PC-9 (cell line): ENCODE measurements at regions not wholly inside any gene's neighbourhood (a gene's known extent, or its start where the extent isn't known, plus 50 kb on each side); places are given as distances from the start of the nearest gene placed in this dataset.
"Not testable (repeated sequence)": the region's sequence is repeated elsewhere in the genome, so short reads cannot be mapped to it uniquely, and the experiment has no call there.

Experiments
- BruUV-seq: library from RNA; stranded (reverse); fragments of 400-500 nt; replicated peaks from 2 replicates; lab custom pipeline; 2021; lab: Mats Ljungman, UMichigan
- CTCF ChIA-PET: fragments of 300-600 bp; sonication (Branson Sonifier 250); formaldehyde crosslinking; loops from one replicate; lab custom pipeline; 2022; ENCODE audit warnings: antibody characterized with exemption; lab: Charles Lee
- POLR2A ChIA-PET: fragments of 300-600 bp; sonication (Branson Sonifier 250); formaldehyde crosslinking; loops from one replicate; lab custom pipeline; 2022; ENCODE audit warnings: antibody characterized with exemption; ENCODE audit not compliant: unreplicated experiment; lab: Charles Lee
- DNase-seq, 2 experiments: peaks; one replicate each; pipeline versions ENCODE4 v3.0.0 to v3.0.0-alpha.2; 2015 to 2022; ENCODE audit warnings: mixed read lengths in 1 of 2
- H2AFZ ChIP-seq: fragments of 200-600 bp; sonication (generic); 2 replicates; pipeline ENCODE4 v1.8.1; 2017; ENCODE audit warnings: antibody characterized with exemption
- H3F3A ChIP-seq: fragments of 200-600 bp; sonication (generic); 2 replicates; pipeline ENCODE4 v1.8.1; 2017; ENCODE audit warnings: antibody characterized with exemption, mild to moderate bottlenecking, low read depth; ENCODE audit not compliant: insufficient read depth
- H3K27ac ChIP-seq: fragments of 200-600 bp; sonication (generic); 2 replicates; pipeline ENCODE4 v1.6.1; 2016; ENCODE audit warnings: mixed run types
- H3K27me3 ChIP-seq: fragments of 200-600 bp; sonication (generic); 2 replicates; pipeline ENCODE4 v1.6.1; 2016; ENCODE audit warnings: low read depth, mixed run types; ENCODE audit not compliant: insufficient read depth
- H3K36me3 ChIP-seq: fragments of 200-600 bp; sonication (generic); 2 replicates; pipeline ENCODE4 v1.6.1; 2016; ENCODE audit warnings: low read depth, mixed run types
- H3K4me1 ChIP-seq: fragments of 200-600 bp; sonication (generic); replicated peaks from 2 replicates; pipeline ENCODE4 v1.6.1; 2016; ENCODE audit warnings: mixed run types; ENCODE audit not compliant: insufficient read depth
- H3K4me2 ChIP-seq: fragments of 200-600 bp; sonication (generic); 2 replicates; pipeline ENCODE4 v1.6.1; 2017; ENCODE audit warnings: mixed run types
- H3K4me3 ChIP-seq: fragments of 200-600 bp; sonication (generic); 2 replicates; pipeline ENCODE4 v1.6.1; 2016; ENCODE audit warnings: mixed run types
- H3K79me2 ChIP-seq: fragments of 200-600 bp; sonication (generic); 2 replicates; pipeline ENCODE4 v1.6.1; 2017; ENCODE audit warnings: low read depth, mixed run types
- H3K9me2 ChIP-seq: fragments of 200-600 bp; sonication (generic); 2 replicates; pipeline ENCODE4 v1.8.1; 2017; ENCODE audit warnings: mild to moderate bottlenecking; ENCODE audit not compliant: insufficient read depth
- H3K9me3 ChIP-seq: fragments of 200-600 bp; sonication (generic); 2 replicates; pipeline ENCODE4 v1.8.1; 2016; ENCODE audit warnings: low read depth; ENCODE audit not compliant: insufficient read depth
- H4K20me1 ChIP-seq: fragments of 200-600 bp; sonication (generic); 2 replicates; pipeline ENCODE4 v1.8.1; 2017; ENCODE audit not compliant: insufficient read depth
- EZH2 ChIP-seq: fragments of 200-600 bp; sonication (generic); IDR thresholded peaks from 2 replicates; pipeline ENCODE4 v1.8.0; 2017; ENCODE audit warnings: antibody characterized with exemption, low read depth
- intact Hi-C: fragments of 100-400 bp; cut with micrococcal nuclease; formaldehyde crosslinking; loops from one replicate; pipeline ENCODE4 v1.10.0; 2022; ENCODE audit not compliant: unreplicated experiment
- TF ChIP-seq, protein P1 (sequence below): fragments of 200-600 bp; sonication (generic); conservative IDR thresholded peaks from 2 replicates; pipeline ENCODE4 v1.6.1; 2017; ENCODE audit warnings: mixed run types, antibody characterized with exemption, mild to moderate bottlenecking, moderate library complexity

- no peaks in the 10 kb centered on the region for H3K9me3 ChIP-seq
- TF ChIP-seq EZH2 = no peak
- TF ChIP-seq, protein P1, sequence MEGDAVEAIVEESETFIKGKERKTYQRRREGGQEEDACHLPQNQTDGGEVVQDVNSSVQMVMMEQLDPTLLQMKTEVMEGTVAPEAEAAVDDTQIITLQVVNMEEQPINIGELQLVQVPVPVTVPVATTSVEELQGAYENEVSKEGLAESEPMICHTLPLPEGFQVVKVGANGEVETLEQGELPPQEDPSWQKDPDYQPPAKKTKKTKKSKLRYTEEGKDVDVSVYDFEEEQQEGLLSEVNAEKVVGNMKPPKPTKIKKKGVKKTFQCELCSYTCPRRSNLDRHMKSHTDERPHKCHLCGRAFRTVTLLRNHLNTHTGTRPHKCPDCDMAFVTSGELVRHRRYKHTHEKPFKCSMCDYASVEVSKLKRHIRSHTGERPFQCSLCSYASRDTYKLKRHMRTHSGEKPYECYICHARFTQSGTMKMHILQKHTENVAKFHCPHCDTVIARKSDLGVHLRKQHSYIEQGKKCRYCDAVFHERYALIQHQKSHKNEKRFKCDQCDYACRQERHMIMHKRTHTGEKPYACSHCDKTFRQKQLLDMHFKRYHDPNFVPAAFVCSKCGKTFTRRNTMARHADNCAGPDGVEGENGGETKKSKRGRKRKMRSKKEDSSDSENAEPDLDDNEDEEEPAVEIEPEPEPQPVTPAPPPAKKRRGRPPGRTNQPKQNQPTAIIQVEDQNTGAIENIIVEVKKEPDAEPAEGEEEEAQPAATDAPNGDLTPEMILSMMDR = no peak
- intact Hi-C loops = no loop called here
These were observed 498.8 kb downstream of the TMEM135 start for GRCh38 chr11:87536565-87536964.

GRCh38 chr11:87536016-87536415 is 498.3 kb downstream of the TMEM135 start:
- TF ChIP-seq, protein P1 = no peak
- TF ChIP-seq EZH2 = no peak
- Histone ChIP-seq H2AFZ (no peak overlapping the region), H3K9me3 (no peaks in the 10 kb centered on the region), H3K79me2 (no peaks in the 10 kb centered on the region), H3K9me2 (no peaks in the 10 kb centered on the region; the same call in 1 of the 2 replicates), H3K4me2 (no peak overlapping the region), H4K20me1 (no peaks in the 10 kb centered on the region), H3K27ac (no peak overlapping the region), H3F3A (no peaks in the 10 kb centered on the region), H3K4me3 (no peak overlapping the region), H3K4me1 (no peaks in the 10 kb centered on the region), H3K27me3 (no peaks in the 10 kb centered on the region), H3K36me3 (no peaks in the 10 kb centered on the region)
- CTCF ChIA-PET = no interaction called here
- DNase-seq = no peak
- intact Hi-C loops = no loop called here
- POLR2A ChIA-PET = no interaction called here
- no TSS peak for BruUV-seq

More at GRCh38 chr11:87536565-87536964, 498.8 kb downstream of the TMEM135 start:
- Histone ChIP-seq H3F3A (no peaks in the 10 kb centered on the region), H3K36me3 (no peaks in the 10 kb centered on the region), H3K27me3 (no peaks in the 10 kb centered on the region), H3K4me1 (no peaks in the 10 kb centered on the region), H3K79me2 (no peaks in the 10 kb centered on the region), H4K20me1 (no peaks in the 10 kb centered on the region), H3K4me3 (no peak overlapping the region), H2AFZ (no peak overlapping the region), H3K27ac (no peak overlapping the region), H3K9me2 (no peaks in the 10 kb centered on the region; the same call in 1 of the 2 replicates), H3K4me2 (no peak overlapping the region)
- ChIA-PET POLR2A (no interaction called here), CTCF (no interaction called here)
- no peak for DNase-seq
- no TSS peak for BruUV-seq

DNA sequence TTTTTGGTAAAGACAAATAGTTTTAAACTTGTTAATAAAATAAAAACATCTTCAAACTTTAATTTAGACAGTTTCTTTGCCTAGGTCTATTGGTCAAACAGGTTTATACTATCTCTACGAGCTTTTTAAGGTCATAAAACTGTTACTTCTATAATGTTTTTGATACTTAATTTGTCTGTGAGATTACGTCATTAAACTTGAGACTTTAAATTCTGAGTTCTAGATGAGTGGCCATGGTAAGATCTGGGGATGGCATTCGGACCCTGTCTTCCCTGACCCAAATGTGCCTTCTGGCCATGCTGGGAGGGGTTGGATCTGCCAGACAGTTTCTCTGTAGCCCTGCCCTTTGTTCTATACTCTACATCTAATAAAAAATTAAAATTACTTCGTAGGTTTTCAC is 497.8 kb downstream of the TMEM135 start:
- no peak overlapping the region for H3K4me3 ChIP-seq
- H3K36me3 ChIP-seq = no peaks in the 10 kb centered on the region
- H3K4me2 ChIP-seq = no peak overlapping the region
- no peaks in the 10 kb centered on the region for H3F3A ChIP-seq
- H3K79me2 ChIP-seq = no peaks in the 10 kb centered on the region
- no peak for DNase-seq
- no peaks in the 10 kb centered on the region for H3K27me3 ChIP-seq
- no peaks in the 10 kb centered on the region for H3K4me1 ChIP-seq
- ChIA-PET POLR2A (no interaction called here), CTCF (no interaction called here)
- no peaks in the 10 kb centered on the region for H4K20me1 ChIP-seq
- intact Hi-C loops = no loop called here
- BruUV-seq = no TSS peak
- H2AFZ ChIP-seq = no peak overlapping the region
- H3K27ac ChIP-seq = no peak overlapping the region
- no peaks in the 10 kb centered on the region; the same call in 1 of the 2 replicates for H3K9me2 ChIP-seq
- TF ChIP-seq, protein P1 = no peak
- TF ChIP-seq EZH2 = no peak
- no peaks in the 10 kb centered on the region for H3K9me3 ChIP-seq

GRCh38 chr11:87531835-87532234 is 494.1 kb downstream of the TMEM135 start:
- H3K4me1 ChIP-seq, H3K27ac ChIP-seq, H3K4me2 ChIP-seq, H4K20me1 ChIP-seq, POLR2A ChIA-PET, DNase-seq, BruUV-seq, H3K9me3 ChIP-seq, CTCF ChIA-PET, H3K4me3 ChIP-seq, H3F3A ChIP-seq, H3K9me2 ChIP-seq, H3K36me3 ChIP-seq, H3K79me2 ChIP-seq, H3K27me3 ChIP-seq, intact Hi-C loops, H2AFZ ChIP-seq: not testable (repeated sequence)
